ENCODE measurements at regions not wholly inside any gene's neighbourhood (a gene's known extent, or its start where the extent isn't known, plus 50 kb on each side); places are given as distances from the start of the nearest gene placed in this dataset.

DNA sequence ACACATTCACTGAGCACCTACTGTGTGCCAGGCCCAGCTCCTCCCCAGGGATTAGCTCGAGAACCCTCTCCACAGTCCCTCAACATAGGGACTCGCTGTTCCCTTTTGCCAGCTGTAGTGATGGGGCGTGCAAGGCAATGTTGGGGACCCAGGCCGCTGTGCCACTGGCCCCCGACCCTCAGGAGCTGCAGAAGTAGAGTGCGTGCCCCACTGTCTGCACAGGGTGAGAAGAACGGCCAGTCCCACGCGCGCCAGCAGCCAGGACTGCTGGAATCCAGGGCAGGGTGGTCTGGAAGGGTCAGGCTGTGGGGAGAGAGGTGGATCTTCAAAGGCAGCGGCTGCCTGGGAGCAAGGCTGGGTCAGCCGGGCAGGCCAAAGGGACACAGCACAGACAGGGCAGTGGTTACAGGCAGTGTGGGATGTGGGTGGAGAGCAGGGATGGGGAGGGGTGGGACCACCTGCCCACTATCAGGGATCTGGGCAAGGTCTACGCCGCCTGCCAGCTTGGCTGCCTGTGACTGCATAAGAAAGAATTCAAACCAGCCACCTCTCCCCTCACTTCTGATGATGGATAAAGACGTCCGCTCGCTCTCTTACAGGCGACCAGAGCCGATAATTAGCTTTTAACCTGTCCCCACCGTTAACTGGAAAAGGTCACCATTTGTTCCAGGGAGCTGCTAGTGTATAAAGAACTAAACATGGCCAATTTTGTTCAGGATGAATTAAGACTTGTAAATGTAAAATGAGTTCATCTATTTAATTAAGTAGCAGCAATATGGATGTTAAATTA is 86.7 kb upstream of the GSE1 start:
- H3K4me3 ChIP-seq, result no peak overlapping the region
- intact Hi-C loops (cut with DNase I; ENCODE audit: low total_unique reads), result no loop called here
- no peaks in the 10 kb centered on the region for H3K36me3 ChIP-seq (ENCODE audit: low read depth, missing control alignments)
- DNase-seq, result no peak
- H3K4me1 ChIP-seq, result peaks cover 32% of the 10 kb centered on the region
- H3K27ac ChIP-seq, result no peak overlapping the region
- 70 to 78% methylated on average over 14 to 20 of the region's 20 CpGs for WGBS, 2 donors
- no peaks in the 10 kb centered on the region for H3K9me3 ChIP-seq
- H3K27me3 ChIP-seq, result no peaks in the 10 kb centered on the region
- no peak for TF ChIP-seq POLR2A (IDR thresholded peaks at IDR 0.05)
- TF ChIP-seq, protein P1, sequence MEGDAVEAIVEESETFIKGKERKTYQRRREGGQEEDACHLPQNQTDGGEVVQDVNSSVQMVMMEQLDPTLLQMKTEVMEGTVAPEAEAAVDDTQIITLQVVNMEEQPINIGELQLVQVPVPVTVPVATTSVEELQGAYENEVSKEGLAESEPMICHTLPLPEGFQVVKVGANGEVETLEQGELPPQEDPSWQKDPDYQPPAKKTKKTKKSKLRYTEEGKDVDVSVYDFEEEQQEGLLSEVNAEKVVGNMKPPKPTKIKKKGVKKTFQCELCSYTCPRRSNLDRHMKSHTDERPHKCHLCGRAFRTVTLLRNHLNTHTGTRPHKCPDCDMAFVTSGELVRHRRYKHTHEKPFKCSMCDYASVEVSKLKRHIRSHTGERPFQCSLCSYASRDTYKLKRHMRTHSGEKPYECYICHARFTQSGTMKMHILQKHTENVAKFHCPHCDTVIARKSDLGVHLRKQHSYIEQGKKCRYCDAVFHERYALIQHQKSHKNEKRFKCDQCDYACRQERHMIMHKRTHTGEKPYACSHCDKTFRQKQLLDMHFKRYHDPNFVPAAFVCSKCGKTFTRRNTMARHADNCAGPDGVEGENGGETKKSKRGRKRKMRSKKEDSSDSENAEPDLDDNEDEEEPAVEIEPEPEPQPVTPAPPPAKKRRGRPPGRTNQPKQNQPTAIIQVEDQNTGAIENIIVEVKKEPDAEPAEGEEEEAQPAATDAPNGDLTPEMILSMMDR (IDR thresholded peaks at IDR 0.05), result no peak

DNA sequence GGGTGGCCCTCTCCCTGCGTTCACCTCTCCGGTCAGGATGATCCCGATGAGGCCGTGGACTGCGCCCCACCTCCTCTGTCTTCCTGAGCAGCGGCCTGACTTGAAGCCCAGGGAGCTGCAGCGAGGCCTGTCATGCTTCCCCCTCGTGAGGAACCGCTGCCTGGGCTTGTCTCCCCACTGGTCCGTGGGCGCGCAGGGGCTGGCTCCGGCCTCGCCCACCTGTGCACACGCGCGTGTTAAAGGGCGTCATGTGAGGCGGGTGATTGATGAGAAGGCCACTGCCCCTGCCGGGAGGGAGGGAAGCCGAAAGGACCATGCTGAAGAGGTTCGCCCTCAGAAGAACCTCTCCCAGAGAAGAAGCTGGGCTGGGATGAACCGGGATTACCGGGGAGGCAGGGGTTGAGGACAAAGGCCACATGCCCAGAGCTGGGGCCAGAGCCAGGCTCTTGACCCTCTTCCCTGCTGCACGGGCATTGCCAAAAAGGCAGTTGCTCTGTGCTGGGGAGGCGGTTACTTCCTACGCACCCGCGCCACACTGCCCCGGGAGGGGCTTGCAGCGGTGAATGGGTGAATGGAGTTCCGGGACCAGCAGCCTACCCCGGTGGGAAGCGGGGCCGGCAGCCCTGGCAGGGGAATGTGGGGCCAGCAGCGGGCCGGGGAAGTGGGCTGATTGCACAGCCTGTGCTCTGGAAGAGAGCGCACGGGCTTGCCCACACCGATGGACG is 85.9 kb upstream of the GSE1 start:
- TF ChIP-seq, protein P1 (IDR thresholded peaks at IDR 0.05), result no peak
- TF ChIP-seq POLR2A (IDR thresholded peaks at IDR 0.05), result no peak
- 79 to 89% methylated on average over 36 to 41 of the region's 41 CpGs for WGBS, 2 donors
- intact Hi-C loops (cut with DNase I; ENCODE audit: low total_unique reads), result no loop called here
- no peak for DNase-seq
- Histone ChIP-seq H3K27ac (no peak overlapping the region), H3K27me3 (no peaks in the 10 kb centered on the region), H3K36me3 (ENCODE audit: low read depth, missing control alignments) (no peaks in the 10 kb centered on the region), H3K4me1 (peaks cover 29% of the 10 kb centered on the region), H3K9me3 (no peaks in the 10 kb centered on the region), H3K4me3 (no peak overlapping the region)

DNA sequence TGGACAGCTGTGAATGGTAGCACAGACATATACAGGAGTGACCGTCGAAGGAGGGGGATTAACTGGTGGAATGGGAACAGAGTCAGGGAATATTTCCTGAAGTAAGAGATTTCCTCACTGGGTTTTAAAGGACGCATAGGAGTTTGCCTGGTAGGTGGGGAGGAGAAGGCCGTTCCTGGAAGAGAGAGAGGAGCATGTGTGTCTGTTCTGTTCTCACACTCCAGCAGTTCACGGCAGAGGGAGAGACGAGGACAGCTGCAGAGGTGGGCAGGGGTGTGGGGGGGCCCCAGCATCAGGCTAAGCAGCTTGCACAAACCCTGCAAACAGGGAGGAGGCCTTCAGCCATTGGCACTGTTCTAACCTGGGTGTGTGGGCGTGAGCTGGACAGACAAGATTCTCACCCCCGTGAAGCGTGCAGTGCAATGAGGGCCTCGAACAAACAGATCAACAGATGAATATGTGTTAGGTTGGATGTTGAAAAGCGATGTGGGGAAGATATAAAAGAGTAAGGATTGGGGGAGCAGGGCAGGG is 85.3 kb upstream of the GSE1 start:
- Histone ChIP-seq H3K9me3 (no peaks in the 10 kb centered on the region), H3K27ac (no peak overlapping the region), H3K4me1 (peaks cover 24% of the 10 kb centered on the region), H3K36me3 (ENCODE audit: low read depth, missing control alignments) (no peaks in the 10 kb centered on the region), H3K27me3 (no peaks in the 10 kb centered on the region), H3K4me3 (no peak overlapping the region)
- WGBS, 2 donors, result 70 to 86% methylated on average over 11 of the region's 11 CpGs
- intact Hi-C loops (cut with DNase I; ENCODE audit: low total_unique reads), result no loop called here
- no peak for DNase-seq
- TF ChIP-seq POLR2A (IDR thresholded peaks at IDR 0.05), result no peak
- TF ChIP-seq, protein P1 (IDR thresholded peaks at IDR 0.05), result no peak

DNA sequence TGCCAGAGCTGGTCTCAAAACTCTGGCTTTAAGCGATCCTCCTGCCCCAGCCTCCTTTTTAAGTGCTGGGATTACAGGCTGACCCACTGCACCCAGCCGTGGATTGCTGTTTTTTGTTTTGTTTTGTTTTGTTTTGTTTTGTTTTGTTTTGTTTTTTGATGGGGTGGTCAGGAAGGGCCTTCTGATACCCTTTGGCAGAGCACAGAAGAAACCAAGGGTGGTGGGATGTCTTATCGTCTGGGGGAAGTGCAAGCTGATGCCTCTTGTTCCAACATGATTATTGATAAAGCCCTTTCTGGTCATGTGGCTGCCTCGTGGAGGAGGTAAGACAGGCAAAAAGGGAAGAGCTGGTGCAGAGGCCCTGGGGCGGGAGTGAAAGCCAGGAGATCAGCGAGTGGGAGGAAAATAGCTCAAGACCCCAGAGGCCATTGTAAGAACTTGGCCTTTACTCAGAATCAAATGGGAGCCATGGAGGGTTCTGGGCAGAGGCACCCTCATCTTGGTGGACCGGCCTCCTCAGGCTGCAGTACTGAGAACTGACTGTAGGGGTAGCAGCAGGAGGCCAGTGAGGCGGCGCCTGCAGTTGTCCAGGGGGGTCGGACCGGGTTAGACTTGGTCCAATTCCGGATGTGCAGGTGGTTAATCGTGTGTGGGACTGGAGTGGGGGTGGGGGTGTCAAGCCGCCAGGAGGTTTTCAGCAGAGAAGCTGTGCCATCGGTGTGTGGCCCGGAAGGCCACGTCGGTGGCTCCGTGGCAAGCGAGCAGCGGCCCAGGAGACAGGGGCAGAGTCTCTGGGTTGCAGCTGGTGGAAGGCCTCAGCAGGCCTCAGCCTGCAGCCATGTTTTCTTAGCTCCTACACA is 84.4 kb upstream of the GSE1 start:
- intact Hi-C loops (cut with DNase I; ENCODE audit: low total_unique reads), result no loop called here
- no peak overlapping the region for H3K4me3 ChIP-seq
- TF ChIP-seq, protein P1 (IDR thresholded peaks at IDR 0.05), result peak in 2 of 3 experiments; percentile 27 to 46
- no peak for TF ChIP-seq POLR2A (IDR thresholded peaks at IDR 0.05)
- DNase-seq, result no peak
- peak overlapping the region in 1 of 2 donors; percentile 10 for H3K27ac ChIP-seq
- H3K4me1 ChIP-seq, result peaks cover 15% of the 10 kb centered on the region
- WGBS, 2 donors, result 85 to 87% methylated on average over 21 of the region's 21 CpGs
- H3K27me3 ChIP-seq, result no peaks in the 10 kb centered on the region
- no peaks in the 10 kb centered on the region for H3K9me3 ChIP-seq
- no peaks in the 10 kb centered on the region for H3K36me3 ChIP-seq (ENCODE audit: low read depth, missing control alignments)
